ENCODE measurements at regions not wholly inside any gene's neighbourhood (a gene's known extent, or its start where the extent isn't known, plus 50 kb on each side); places are given as distances from the start of the nearest gene placed in this dataset.

GRCh38 chr5:61596265-61596664 is 264.2 kb downstream of the ZSWIM6 start:
- DNase-seq, result no peak

GRCh38 chr5:61597684-61598083 is 265.6 kb downstream of the ZSWIM6 start:
- no peak for DNase-seq

GRCh38 chr5:61598126-61598525 is 266.1 kb downstream of the ZSWIM6 start:
- DNase-seq, result no peak

GRCh38 chr5:61599370-61600122 is 267.5 kb downstream of the ZSWIM6 start:
- DNase-seq, result no peak

- no peak for DNase-seq
Measured at GRCh38 chr5:61600123-61600444, 268.0 kb downstream of the ZSWIM6 start.

- DNase-seq, result no peak
Measured at GRCh38 chr5:61600945-61601511, 269.0 kb downstream of the ZSWIM6 start.

GRCh38 chr5:61603211-61603908 is 271.3 kb downstream of the ZSWIM6 start:
- DNase-seq, result no peak

- DNase-seq, result no peak
Measured at GRCh38 chr5:61604076-61605025, 272.3 kb downstream of the ZSWIM6 start.

GRCh38 chr5:61609840-61610677 is 278.0 kb downstream of the ZSWIM6 start:
- DNase-seq, result no peak

- DNase-seq, result no peak
Measured at GRCh38 chr5:61610678-61611024, 278.6 kb downstream of the ZSWIM6 start.

- DNase-seq, result no peak
Measured at GRCh38 chr5:61612431-61612830, 280.4 kb downstream of the ZSWIM6 start.

- DNase-seq, result no peak
Measured at GRCh38 chr5:61613679-61614078, 281.6 kb downstream of the ZSWIM6 start.

- DNase-seq, result no peak
Measured at GRCh38 chr5:61614606-61615005, 282.5 kb downstream of the ZSWIM6 start.

GRCh38 chr5:61617039-61617438 is 285.0 kb downstream of the ZSWIM6 start:
- no peak for DNase-seq

GRCh38 chr5:61617995-61618525 is 286.0 kb downstream of the ZSWIM6 start:
- no peak for DNase-seq

- no peak for DNase-seq
Measured at GRCh38 chr5:61618577-61618976, 286.5 kb downstream of the ZSWIM6 start.

- DNase-seq, result no peak
Measured at GRCh38 chr5:61619289-61619688, 287.2 kb downstream of the ZSWIM6 start.

GRCh38 chr5:61619777-61620518 is 287.9 kb downstream of the ZSWIM6 start:
- DNase-seq, result no peak

- no peak for DNase-seq
Measured at GRCh38 chr5:61620699-61621182, 288.7 kb downstream of the ZSWIM6 start.

- no peak for DNase-seq
Measured at GRCh38 chr5:61621202-61621650, 289.2 kb downstream of the ZSWIM6 start.

- no peak for DNase-seq
Measured at GRCh38 chr5:61622156-61622555, 290.1 kb downstream of the ZSWIM6 start.
